GM21619 (cell line): ENCODE measurements at regions not wholly inside any gene's neighbourhood (a gene's known extent, or its start where the extent isn't known, plus 50 kb on each side); places are given as distances from the start of the nearest gene placed in this dataset.
"Not testable (repeated sequence)": the region's sequence is repeated elsewhere in the genome, so short reads cannot be mapped to it uniquely, and the experiment has no call there.

Source experiments
- ATAC-seq: cut with Tn5 transposase; IDR thresholded peaks from one replicate; pipeline ENCODE4 v1.9.1; 2021; ENCODE audit not compliant: unreplicated experiment

GRCh38 chr13:50758796-50759195 is 84.7 kb downstream of the DLEU7 start:
- ATAC-seq, result no peak

GRCh38 chr13:50760751-50761150 is 82.7 kb downstream of the DLEU7 start:
- no peak for ATAC-seq

GRCh38 chr13:50761406-50761805 is 82.1 kb downstream of the DLEU7 start:
- no peak for ATAC-seq

- no peak for ATAC-seq
Measured at GRCh38 chr13:50762969-50763567, 80.4 kb downstream of the DLEU7 start.

- no peak for ATAC-seq
Measured at GRCh38 chr13:50766013-50766412, 77.5 kb downstream of the DLEU7 start.

GRCh38 chr13:50766695-50767094 is 76.8 kb downstream of the DLEU7 start:
- no peak for ATAC-seq

- ATAC-seq, result not testable (repeated sequence)
Measured at GRCh38 chr13:50772881-50773280, 70.6 kb downstream of the DLEU7 start.
